HG03139 (cell line): ENCODE measurements at regions not wholly inside any gene's neighbourhood (a gene's known extent, or its start where the extent isn't known, plus 50 kb on each side); places are given as distances from the start of the nearest gene placed in this dataset.
"Not testable (repeated sequence)": the region's sequence is repeated elsewhere in the genome, so short reads cannot be mapped to it uniquely, and the experiment has no call there.

Source experiments
- ATAC-seq: cut with Tn5 transposase; IDR thresholded peaks from one replicate; pipeline ENCODE4 v1.9.1; 2021; ENCODE audit not compliant: unreplicated experiment

DNA sequence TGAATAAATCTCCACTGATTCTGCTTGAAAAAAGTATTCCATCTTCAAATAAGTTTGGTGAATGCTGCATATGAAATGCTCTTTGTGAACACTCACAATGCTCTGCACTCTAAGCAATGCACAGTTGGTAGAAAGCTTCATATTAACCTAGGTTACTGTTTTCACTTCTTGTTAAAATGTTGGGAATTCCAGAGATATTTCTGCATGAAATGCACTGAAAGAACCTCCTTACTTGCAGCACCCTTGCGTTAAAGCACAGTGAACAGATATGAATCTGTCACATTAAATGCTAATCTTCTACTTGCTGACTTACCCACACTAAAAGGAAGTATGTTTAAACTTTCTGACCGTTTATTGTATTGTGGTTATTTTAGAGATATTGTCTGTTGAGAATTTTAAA, 584.1 kb upstream of the NUDT12 start:
- ATAC-seq = no peak

DNA sequence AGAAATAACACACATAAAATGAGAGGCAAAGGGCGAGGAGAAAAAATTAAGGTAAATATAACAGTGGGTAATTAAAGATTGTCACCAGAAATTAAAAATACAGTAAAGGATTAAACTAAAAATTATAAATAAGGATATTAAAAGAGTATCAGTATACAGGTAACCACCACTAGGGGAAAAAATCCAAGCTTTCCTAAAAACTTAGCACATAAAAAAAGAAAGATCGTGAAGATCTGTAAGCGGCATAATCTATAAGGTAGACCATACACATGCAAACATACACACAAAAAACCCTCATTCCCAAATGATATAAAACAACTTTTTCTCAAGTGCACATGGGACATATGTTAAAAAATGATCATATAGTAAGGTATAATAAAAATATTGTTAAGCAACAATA, 577.3 kb upstream of the NUDT12 start:
- ATAC-seq = no peak

DNA sequence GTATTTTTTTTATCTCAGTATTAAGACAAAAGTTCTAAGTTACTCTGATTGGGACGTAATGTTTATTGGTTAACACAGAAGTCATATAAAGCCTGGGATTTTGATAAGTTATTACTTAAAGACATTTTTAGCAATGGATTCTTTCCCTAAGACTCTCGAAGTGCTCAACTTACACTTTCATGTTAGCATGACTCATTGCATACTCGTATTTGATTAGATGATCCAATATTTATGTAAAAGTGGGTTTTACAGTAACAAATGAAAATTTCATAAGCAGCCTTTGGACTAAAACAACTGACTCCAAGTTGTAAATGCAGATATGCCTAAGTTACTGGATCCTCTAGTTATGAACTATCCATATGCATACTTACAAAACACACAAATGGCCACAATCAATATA, 567.7 kb upstream of the NUDT12 start:
- no peak for ATAC-seq

DNA sequence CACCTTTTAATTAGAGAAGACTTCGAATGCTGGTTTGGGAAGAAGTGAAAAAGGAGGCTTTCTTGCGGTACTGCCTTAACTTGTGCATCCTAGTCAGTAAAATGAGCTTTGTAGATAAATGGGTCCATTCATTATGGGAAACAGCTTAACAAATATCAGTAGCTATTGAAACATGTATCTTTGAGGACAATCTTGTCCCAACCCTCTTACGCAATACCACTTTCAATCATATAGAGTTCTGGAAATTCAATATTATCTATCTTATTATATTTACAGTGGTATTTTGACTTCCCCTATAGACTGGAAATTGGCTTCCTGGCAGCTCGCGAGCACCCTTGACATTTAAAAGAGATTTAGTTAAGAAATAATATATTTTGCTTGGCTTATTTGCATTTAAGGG, 565.8 kb upstream of the NUDT12 start:
- no peak for ATAC-seq

DNA sequence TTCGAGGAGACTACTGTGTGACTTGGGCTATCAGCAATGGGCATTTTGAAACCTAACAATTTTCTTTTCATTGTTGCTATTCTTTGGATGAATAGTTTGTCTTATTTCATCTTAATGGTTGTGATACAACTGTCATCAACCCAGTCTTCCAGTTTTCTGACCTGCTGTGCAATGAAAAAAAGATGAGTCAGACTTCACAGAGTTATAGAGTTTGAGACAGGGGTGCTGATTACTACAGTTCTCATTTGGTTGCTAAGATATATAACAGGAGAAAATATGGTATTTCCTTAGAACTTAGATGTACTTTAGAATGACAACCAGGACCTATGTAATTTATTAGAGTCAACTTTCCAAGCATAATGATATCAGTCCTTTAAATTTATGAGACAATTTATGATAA, 564.4 kb upstream of the NUDT12 start:
- no peak for ATAC-seq

DNA sequence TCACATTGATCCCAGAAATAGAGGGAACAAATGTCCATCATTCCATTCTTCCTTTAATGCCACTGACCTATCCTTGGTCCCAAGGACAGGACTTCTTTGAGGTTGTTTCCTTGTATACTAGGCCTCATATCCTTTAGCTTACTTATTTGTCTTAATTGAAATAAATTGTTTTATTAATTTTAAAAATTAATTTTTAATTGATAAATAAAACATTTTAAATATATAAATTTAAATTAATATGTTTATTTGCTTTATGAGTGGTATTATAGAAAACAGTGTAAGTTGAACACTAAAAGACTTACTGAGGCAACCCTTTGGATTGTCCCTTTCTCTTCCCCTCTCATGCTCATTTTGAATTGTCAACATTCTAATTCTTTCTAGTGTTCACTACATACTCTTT, 556.9 kb upstream of the NUDT12 start:
- no peak for ATAC-seq

DNA sequence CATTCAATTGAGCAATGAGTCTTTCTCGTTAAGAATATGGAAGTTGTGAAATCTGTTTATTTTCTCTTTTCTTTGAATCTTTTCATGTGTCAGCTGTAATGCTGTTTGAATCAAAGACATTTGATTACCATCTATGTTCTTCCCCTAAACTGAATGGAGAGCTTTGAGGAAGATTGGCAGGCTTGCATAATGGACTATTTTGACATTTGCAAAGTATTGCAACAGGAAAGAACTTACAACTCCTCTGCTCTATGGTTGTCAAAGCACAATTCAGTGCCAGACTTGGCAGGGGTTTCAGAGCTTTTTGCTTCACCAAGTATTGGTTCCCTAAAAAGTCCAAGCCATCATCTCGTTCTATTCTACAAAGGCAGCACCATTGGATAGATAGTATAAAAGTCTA, 549.0 kb upstream of the NUDT12 start:
- ATAC-seq = no peak

DNA sequence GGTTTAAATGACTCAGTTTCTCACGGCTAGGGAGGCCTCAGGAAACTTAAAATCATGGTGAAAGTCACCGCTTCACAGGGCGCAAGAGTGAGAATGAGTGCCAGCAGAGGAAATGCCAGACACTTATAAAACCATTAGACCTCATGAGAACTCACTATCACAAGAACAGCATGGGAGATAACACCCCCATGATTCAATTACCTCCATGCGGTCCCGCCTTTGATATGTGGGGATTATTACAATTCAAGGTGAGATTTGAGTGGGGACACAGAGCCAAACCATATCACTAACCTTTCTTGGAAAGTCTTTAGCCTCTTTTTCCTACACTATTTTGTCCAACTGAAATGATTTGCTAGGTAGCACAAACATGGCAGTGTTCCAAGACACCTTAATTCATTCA, 533.9 kb upstream of the NUDT12 start:
- ATAC-seq = no peak

DNA sequence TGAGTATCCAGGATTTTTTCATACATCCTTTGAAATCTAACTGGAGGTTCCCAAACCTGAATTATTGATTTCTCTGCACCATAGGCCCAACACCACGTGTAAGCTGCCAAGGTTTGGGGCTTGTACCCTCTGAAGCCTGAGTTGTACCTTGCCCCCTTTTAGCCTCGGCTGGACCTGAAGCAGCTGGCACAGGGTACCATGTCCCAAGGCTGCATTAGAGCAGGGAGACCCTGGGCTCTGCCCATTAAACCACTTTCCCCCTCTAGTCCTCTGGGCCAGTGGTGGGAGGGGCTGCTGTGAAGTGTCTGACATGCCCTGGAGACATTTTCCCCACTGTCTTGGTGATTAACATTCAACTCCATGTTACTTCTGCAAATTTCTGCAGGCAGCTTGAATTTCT, 532.9 kb upstream of the NUDT12 start:
- no peak for ATAC-seq

DNA sequence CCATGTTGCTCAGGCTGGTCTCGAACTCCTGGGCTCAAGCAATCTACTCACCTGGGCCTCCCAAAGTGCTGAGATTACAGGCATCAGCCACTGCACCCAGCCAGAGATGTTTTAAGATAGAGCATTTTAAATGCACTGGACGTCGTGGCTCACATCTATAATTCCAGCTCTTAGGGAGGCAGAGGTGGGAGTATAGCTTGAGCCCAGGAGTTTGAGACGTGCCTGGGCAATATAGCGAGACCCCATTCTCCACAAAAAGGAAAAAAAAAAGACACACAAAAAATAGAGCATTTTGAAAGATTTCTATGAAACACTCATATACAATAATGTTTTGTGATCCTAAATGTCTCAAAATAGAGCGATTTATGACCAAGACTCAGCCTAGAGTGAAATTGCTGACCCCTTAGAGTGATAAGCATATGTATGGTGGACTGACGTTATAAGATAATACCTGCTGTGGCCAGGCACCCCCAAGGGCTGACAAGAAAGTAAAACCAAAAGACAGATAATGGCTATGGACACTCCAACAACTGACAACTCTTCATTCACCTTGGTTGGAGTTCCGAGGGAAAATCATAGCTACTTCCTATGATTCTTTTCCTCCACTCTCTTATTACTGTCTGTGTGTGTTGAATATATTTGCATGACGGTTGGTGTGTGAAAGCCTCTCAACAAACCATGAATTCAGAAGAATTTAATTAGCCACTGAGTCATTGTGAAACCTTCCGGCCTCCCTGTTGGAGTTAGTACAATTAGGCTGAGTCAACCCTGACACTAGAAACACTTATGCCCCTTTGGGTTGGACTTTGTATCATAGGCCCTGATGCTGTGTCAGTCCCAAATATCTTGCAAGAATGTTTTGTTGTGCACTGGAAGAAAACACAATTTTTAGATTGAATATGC, 526.5 kb upstream of the NUDT12 start:
- no peak for ATAC-seq

DNA sequence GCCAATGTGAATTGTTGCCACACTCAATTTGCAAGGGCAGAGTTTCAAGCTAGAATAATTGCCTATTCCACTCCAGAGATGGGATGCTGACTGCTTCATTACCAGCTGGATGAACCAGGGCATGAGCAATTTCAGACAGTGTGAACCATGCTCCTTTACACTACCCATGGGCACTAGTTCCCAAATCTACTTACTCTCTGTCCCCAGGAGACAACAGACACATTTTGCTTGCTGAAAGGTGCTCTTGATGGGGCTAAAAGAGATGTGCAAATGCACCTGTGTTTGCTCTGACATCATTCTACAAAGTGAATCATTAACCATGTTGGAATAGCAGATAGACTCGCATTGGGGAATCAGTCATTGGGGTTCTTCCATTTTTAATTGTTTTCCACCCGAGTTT, 522.3 kb upstream of the NUDT12 start:
- no peak for ATAC-seq

DNA sequence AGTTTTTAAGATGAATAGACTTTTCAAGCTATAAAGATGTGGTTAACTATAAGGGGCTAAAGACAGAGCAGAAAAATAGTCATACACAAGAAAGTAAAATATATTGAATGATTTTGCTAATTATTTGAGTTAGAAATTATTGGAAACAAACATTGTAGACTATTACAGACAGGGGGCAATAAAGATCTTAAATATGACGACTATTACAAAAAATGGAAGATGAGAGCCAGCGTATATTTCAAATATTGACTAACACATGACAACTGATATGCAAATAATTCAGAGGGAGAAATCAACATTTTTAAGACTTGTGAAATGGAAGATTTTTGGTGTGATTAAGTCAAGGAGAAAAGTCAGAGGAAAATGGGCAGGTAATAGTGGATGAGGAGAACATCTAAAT, 520.2 kb upstream of the NUDT12 start:
- no peak for ATAC-seq

DNA sequence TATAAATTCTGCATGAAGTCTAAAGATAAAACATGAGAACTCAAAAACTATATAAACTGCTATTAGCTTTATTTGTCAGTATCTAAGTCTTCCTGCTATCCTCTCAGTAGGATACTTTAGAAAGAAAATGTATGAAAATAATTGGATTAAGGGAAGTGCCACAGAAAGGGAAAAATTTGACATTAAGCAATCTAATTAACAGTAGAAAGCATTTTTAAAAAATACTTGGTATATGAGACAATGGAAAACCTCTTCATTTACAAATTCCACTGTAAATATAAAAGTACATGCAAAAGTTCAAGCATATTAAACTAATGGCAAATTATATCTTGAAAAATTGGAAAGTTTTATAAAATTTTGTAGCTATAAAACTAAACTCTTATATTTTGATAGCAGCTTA, 518.6 kb upstream of the NUDT12 start:
- ATAC-seq = no peak

DNA sequence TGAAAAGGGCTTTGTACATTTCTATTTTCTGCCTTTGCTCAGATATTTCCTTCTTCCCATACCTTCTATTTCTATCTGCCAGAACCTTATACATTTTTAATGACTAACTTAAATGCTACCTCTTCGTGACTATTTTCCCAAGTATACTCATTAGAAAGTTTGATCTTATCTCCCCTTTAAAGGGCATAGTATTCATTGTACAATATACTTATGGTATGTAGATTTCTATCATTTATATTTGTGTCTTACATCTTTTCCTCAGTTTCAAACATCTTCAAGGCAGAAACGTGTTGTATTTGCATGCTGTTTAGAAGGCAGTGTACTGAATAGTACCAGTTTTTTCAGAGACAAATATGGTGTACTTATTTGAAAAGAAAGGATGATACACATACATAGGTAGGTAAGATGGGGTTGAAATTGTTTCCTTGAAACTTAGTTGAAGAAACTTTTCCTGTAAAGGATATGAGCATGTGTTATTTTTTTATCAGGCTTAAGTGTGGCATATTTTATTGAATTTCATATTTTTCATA, 518.1 kb upstream of the NUDT12 start:
- no peak for ATAC-seq

DNA sequence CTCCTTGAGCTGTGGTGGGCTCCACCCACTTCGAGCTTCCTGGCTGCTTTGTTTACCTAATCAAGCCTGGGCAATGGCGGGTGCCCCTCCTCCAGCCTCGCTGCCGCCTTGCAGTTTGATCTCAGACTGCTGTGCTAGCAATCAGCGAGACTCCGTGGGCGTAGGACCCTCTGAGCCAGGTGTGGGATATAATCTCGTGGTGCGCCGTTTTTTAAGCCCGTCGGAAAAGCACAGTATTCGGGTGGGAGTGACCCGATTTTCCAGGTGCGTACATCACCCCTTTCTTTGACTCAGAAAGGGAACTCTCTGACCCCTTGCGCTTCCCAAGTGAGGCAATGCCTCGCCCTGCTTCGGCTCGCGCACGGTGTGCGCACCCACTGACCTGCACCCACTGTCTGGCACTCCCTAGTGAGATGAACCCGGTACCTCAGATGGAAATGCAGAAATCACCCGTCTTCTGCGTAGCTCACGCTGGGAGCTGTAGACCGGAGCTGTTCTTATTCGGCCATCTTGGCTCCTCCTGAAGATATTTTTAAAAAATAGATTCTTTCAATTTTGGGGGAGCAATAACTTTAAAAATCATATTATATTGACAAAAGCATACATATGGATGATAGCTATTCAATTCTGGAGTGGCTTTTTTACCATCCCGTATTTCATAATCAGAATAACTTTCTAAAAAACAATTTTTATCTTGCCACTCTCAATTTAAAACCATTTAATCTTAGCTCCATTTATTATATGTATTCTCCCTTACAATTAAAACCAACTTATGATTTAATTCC, 517.5 kb upstream of the NUDT12 start:
- ATAC-seq = not testable (repeated sequence)

DNA sequence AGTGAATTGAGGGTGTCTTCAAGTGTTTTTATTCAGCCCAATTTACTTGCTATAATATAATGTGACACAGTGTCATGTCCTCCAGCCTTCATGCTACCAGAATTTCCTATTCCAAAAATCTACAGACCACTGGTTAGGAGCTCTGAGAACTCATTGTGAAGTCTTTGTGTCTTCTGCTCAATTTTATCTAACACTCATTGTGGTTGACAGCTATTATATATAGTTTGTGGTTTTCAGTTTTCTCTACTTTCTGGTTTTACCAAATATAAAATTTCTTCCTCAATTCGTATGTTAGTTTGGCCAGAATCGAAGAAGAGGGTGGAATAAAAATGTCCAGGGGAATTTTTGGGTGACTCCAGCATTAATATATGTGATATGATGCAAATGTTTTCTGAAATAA, 509.3 kb upstream of the NUDT12 start:
- ATAC-seq = no peak

DNA sequence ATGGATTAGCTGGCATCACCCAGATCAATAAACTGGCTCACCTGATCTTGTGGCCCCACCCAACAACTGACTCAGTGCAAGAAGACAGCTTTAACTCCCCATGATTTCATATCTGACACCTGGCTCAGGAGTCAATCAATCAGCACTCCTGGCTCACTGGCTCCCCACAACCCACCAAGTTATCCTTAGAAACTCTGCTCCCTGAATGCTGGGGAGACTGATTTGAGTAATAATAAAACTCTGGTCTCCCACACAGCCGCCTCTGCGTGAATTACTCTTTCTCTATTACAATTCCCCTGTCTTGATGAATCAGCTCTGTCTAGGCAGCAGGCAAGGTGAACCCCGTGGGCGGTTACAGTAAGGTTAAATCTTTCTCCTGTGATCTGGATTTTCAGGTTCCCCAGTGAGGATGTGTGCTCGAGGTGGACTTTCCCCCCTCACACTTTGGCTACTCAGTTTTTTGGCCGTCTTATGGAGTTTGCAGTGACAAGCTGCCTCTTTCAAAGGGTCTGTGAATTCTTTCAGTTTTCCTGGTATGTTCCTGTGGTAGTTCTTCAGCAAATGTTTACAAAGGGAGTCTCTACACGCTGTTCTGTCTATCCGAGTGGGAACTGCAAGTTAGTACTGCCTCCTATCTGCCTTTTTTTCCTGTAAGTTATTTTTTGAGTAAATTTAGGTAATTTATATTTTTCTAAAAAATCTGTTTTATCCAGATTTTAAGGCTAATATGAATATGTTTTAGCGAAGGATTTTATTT, 500.2 kb upstream of the NUDT12 start:
- no peak for ATAC-seq

DNA sequence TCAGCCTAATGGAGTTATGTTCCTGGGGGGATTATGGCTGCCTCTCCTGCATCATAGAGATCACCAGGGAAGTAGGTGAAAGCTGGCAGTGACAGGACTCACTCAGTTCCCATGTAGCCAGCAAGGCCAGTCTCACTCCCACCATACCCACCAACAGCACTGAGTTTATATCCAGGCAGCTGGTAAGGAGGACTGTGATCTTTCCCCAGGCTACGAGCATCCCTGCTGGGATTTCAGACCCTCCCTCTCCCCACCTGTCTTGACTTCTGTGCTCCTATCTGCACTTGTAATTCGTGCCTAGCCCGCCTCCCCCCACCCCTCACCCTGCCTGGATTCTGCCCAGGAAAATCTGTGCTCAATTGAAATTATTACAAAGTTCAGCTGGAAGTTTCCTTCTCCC, 499.1 kb upstream of the NUDT12 start:
- no peak for ATAC-seq

DNA sequence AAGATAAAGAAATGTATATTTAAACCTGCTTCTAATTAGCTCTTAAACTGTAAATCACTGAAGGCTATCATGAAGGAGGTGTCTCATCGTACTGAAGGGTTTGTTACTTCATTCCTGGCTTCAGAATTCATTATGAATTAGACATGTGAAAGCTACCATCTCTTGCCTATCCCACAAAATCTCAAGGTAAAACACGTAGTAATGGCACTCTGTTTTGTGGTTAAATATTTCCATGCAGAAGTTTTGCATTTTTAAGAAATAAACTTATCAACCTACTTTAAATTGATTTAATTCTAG, 490.7 kb upstream of the NUDT12 start:
- no peak for ATAC-seq

DNA sequence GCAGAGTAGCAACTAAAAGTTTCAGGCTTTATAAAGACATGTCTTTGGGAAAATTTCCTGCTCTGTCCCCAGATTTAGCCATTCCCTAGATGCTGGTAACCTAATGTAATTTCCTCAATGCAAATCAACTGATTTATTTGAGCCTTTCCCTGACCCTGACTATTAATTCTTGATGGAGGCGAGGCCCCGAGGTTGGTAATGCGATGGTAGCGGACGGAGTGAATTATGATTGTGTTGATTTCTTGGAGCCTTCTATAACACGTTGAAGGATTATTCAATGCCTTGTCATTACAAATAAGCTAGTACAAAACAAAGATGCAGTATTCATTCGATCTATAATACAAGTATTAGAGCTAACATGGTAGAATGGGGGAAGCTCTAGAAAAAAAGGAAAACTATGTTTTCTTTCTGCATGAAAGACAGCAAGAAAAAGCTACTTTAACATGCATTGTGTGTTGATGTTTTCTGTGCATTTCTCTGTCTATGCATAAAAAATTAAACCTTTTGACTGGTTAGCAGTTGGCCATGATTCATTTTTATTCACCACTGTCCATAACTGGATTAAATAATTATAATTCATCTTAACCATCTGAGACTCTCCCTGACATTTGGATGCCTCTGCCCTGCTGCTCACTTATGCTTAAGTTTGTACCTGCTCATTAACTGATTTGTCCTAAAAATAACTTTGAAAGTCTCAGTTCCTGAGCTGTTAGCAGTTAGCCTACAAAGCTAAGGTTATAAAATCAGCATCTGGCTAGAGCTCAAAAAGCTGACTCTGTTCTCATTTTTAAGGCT, 490.2 kb upstream of the NUDT12 start:
- ATAC-seq = no peak

DNA sequence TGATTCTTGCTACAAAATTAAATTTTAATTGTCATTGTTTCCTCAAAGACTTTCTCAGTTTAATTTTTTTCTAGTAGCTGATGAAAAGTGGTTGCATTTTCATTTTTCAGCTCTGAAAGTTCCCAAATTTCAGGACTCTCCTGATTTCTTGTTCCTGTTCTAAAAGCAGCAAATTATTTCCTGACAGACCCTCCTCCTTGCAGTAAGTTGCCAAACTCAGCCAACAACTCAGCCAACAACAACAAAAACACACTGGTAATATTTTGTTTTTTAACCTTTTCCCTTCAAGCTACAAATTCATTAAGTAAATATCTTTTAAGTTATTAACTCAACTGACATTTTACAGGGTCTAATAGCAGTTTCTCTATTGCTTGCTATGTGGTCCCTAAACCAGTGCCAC, 487.8 kb upstream of the NUDT12 start:
- no peak for ATAC-seq
